ENCODE measurements at regions not wholly inside any gene's neighbourhood (a gene's known extent, or its start where the extent isn't known, plus 50 kb on each side); places are given as distances from the start of the nearest gene placed in this dataset.

DNA sequence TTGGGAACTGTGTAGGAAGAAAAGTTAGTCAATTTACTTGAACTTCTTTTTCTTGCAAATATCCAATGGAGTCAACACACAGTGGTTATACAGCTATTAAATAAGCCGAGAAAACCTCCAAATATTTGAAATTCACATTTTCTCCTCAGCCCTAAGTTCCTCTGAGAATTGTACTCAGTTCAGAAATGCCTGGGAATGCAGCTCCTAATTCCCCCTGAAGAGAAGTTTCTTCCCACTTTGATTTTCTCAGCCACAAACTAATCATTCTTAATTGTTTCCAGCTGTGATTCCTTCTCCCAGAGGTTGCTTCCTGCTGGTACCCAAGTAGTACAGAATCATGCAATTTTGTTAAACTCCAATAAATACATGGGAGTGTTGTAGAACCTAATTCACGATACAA, 246.1 kb upstream of the MIR17HG start:
- ChIA-PET CTCF (no interaction called here), RAD21 (ENCODE audit: low non-redundant PET in 1 of 2, low total read pairs in 2 of 2, uncharacterized antibody in 2 of 2, unreplicated experiment in 2 of 2) (no interaction called here), POLR2A (no interaction called here)
- Histone ChIP-seq H3K9ac (ENCODE audit: low read length) (no peak overlapping the region), H2AFZ (ENCODE audit: low read depth, low read length, poor library complexity, severe bottlenecking) (no peak overlapping the region), H3K4me2 (ENCODE audit: low read length) (no peak overlapping the region), H3K9me2 (ENCODE audit: insufficient read depth) (no peaks in the 10 kb centered on the region), H3K9me3 (ENCODE audit: control insufficient read depth in 1 of 2, insufficient read depth in 1 of 2, low read depth in 1 of 2, low read length in 2 of 2) (no peaks in the 10 kb centered on the region), H3K4me1 (ENCODE audit: control insufficient read depth in 1 of 2, insufficient read depth in 2 of 2, low read length in 2 of 2) (no peaks in the 10 kb centered on the region), H3K36me3 (ENCODE audit: control insufficient read depth in 1 of 2, insufficient read depth in 2 of 2, low read length in 2 of 2) (no peaks in the 10 kb centered on the region), H3K27me3 (ENCODE audit: insufficient read depth, low read length) (no peaks in the 10 kb centered on the region), H3K4me3 (replicated peaks in 1 of 2; ENCODE audit: low read depth in 1 of 2, low read length in 2 of 2) (no peak overlapping the region), H4K20me1 (ENCODE audit: insufficient read depth) (no peaks in the 10 kb centered on the region; the same call in 1 of the 2 replicates), H3K79me2 (ENCODE audit: insufficient read depth, low read length) (no peaks in the 10 kb centered on the region), H3K27ac (ENCODE audit: low read depth, low read length) (no peak overlapping the region)
- DNase-seq (ENCODE audit: low read depth, low spot score): no peak
- BruUV-seq (replicated peaks): no TSS peak
- no peak for TF ChIP-seq CBX3 (IDR thresholded peaks at IDR 0.05; ENCODE audit: low read depth)
- no peak for TF ChIP-seq POLR2AphosphoS5 (IDR thresholded peaks at IDR 0.05; ENCODE audit: low read depth, low read length)
- no peak for TF ChIP-seq SRF (IDR thresholded peaks at IDR 0.05; ENCODE audit: low read depth)
- TF ChIP-seq TCF7L2 (IDR thresholded peaks at IDR 0.05; ENCODE audit: borderline replicate concordance, extremely low read depth, insufficient read depth, insufficient read length): no peak
- TF ChIP-seq EGR1 (IDR thresholded peaks at IDR 0.05; ENCODE audit: low read depth): no peak
- no peak for TF ChIP-seq YY1 (IDR thresholded peaks at IDR 0.05; ENCODE audit: extremely low read depth, insufficient replicate concordance, low read depth, low read length)
- TF ChIP-seq, protein P1, sequence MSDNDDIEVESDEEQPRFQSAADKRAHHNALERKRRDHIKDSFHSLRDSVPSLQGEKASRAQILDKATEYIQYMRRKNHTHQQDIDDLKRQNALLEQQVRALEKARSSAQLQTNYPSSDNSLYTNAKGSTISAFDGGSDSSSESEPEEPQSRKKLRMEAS (IDR thresholded peaks at IDR 0.05): no peak
- intact Hi-C loops (cut with micrococcal nuclease): no loop called here
- no peak for ATAC-seq

GRCh38 chr13:91105270-91105669, 242.2 kb upstream of the MIR17HG start:
- no peaks in the 10 kb centered on the region for H3K9me3 ChIP-seq (ENCODE audit: control insufficient read depth in 1 of 2, insufficient read depth in 1 of 2, low read depth in 1 of 2, low read length in 2 of 2)
- intact Hi-C loops (cut with micrococcal nuclease): no loop called here
- RAD21 ChIA-PET (ENCODE audit: low non-redundant PET in 1 of 2, low total read pairs in 2 of 2, uncharacterized antibody in 2 of 2, unreplicated experiment in 2 of 2): no interaction called here

More at GRCh38 chr13:91105270-91105669, 242.2 kb upstream of the MIR17HG start:
- POLR2A ChIA-PET: no interaction called here
- BruUV-seq (replicated peaks): no TSS peak
- Histone ChIP-seq H3K9me2 (ENCODE audit: insufficient read depth) (no peaks in the 10 kb centered on the region), H2AFZ (ENCODE audit: low read depth, low read length, poor library complexity, severe bottlenecking) (no peak overlapping the region), H3K9ac (ENCODE audit: low read length) (no peak overlapping the region), H3K4me3 (replicated peaks in 1 of 2; ENCODE audit: low read depth in 1 of 2, low read length in 2 of 2) (no peak overlapping the region), H3K36me3 (ENCODE audit: control insufficient read depth in 1 of 2, insufficient read depth in 2 of 2, low read length in 2 of 2) (no peaks in the 10 kb centered on the region), H3K4me1 (ENCODE audit: control insufficient read depth in 1 of 2, insufficient read depth in 2 of 2, low read length in 2 of 2) (no peaks in the 10 kb centered on the region), H3K27ac (ENCODE audit: low read depth, low read length) (no peak overlapping the region), H4K20me1 (ENCODE audit: insufficient read depth) (no peaks in the 10 kb centered on the region), H3K27me3 (ENCODE audit: insufficient read depth, low read length) (no peaks in the 10 kb centered on the region), H3K79me2 (ENCODE audit: insufficient read depth, low read length) (no peaks in the 10 kb centered on the region), H3K4me2 (ENCODE audit: low read length) (no peak overlapping the region)
- DNase-seq (ENCODE audit: low read depth, low spot score) (no peak), ATAC-seq (no peak)
- CTCF ChIA-PET: no interaction called here
- TF ChIP-seq ZNF274 (IDR thresholded peaks at IDR 0.05; ENCODE audit: low read depth, low read length): no peak

All from HCT116 (cell line).